ENCODE measurements at regions not wholly inside any gene's neighbourhood (a gene's known extent, or its start where the extent isn't known, plus 50 kb on each side); places are given as distances from the start of the nearest gene placed in this dataset.
A peak's percentile ranks its signal among the peaks of the same experiment; 100 is the strongest.

- H3K4me2 ChIP-seq (replicated peaks; ENCODE audit: extremely low read depth, low read length, poor library complexity, severe bottlenecking): no peak overlapping the region
Measured at GRCh38 chr5:165242646-165243045, 1737.2 kb downstream of the MAT2B start.

GRCh38 chr5:165244407-165244806 is 1739.0 kb downstream of the MAT2B start:
- no peaks in the 10 kb centered on the region for H3K4me1 Mint-ChIP-seq
- H3K4me1 ChIP-seq (ENCODE audit: control insufficient read depth in 1 of 2, insufficient read depth in 2 of 2, low read length in 2 of 2): no peaks in the 10 kb centered on the region
- DNase-seq: no peak

More at GRCh38 chr5:165242646-165243045, 1737.2 kb downstream of the MAT2B start:
- H3K27me3 ChIP-seq (ENCODE audit: control insufficient read depth in 2 of 2, insufficient read depth in 2 of 2, low read length in 2 of 2): no peaks in the 10 kb centered on the region
- H3K36me3 ChIP-seq (replicated peaks in 1 of 2; ENCODE audit: control insufficient read depth in 1 of 2, insufficient read depth in 2 of 2, low read length in 2 of 2): no peaks in the 10 kb centered on the region
- H3K4me3 ChIP-seq (replicated peaks in 1 of 3; ENCODE audit: low read depth in 2 of 3, low read length in 3 of 3): no peak overlapping the region
- H3K4me3 Mint-ChIP-seq: no peak overlapping the region
- DNase-seq: no peak
- peaks cover 0 to 3% of the 10 kb centered on the region in 2 donors for H3K9me3 ChIP-seq (replicated peaks in 1 of 2; ENCODE audit: control insufficient read depth in 1 of 2, insufficient read depth in 1 of 2, low read length in 2 of 2)
- no peaks in the 10 kb centered on the region for H3K4me1 ChIP-seq (ENCODE audit: control insufficient read depth in 1 of 2, insufficient read depth in 2 of 2, low read length in 2 of 2)
- H3K9ac ChIP-seq (ENCODE audit: insufficient read depth, low read length, poor library complexity, severe bottlenecking): no peak overlapping the region
- no peak overlapping the region for H2AFZ ChIP-seq (ENCODE audit: insufficient read depth, low read depth, low read length, poor library complexity, severe bottlenecking)
- no peak overlapping the region for H3K27ac ChIP-seq (ENCODE audit: low read depth in 1 of 2, low read length in 2 of 2)
- no peaks in the 10 kb centered on the region for H3K27me3 Mint-ChIP-seq (ENCODE audit: low read depth in 3 of 3)
- no peak overlapping the region for H3K27ac Mint-ChIP-seq
- no peaks in the 10 kb centered on the region for H3K36me3 Mint-ChIP-seq
- H4K20me1 ChIP-seq (ENCODE audit: insufficient read depth, low read length): no peaks in the 10 kb centered on the region
- no peak for TF ChIP-seq CTCF (IDR thresholded peaks at IDR 0.05)
- no peaks in the 10 kb centered on the region for H3K79me2 ChIP-seq (ENCODE audit: insufficient read depth, low read length)
- WGBS (ENCODE audit: insufficient coverage): no CpG with 5 or more reads among the region's 2 CpGs
- intact Hi-C loops (cut with micrococcal nuclease): no loop called here
- H3K9me3 Mint-ChIP-seq: peaks cover 0 to 8% (median 3%) of the 10 kb centered on the region in 7 donors
- no peaks in the 10 kb centered on the region for H3K4me1 Mint-ChIP-seq

More at GRCh38 chr5:165244407-165244806, 1739.0 kb downstream of the MAT2B start:
- Histone ChIP-seq H3K9ac (ENCODE audit: insufficient read depth, low read length, poor library complexity, severe bottlenecking) (no peak overlapping the region), H3K79me2 (ENCODE audit: insufficient read depth, low read length) (no peaks in the 10 kb centered on the region), H3K36me3 (replicated peaks in 1 of 2; ENCODE audit: control insufficient read depth in 1 of 2, insufficient read depth in 2 of 2, low read length in 2 of 2) (no peaks in the 10 kb centered on the region), H3K27ac (ENCODE audit: low read depth in 1 of 2, low read length in 2 of 2) (no peak overlapping the region), H2AFZ (ENCODE audit: insufficient read depth, low read depth, low read length, poor library complexity, severe bottlenecking) (no peak overlapping the region), H3K4me3 (replicated peaks in 1 of 3; ENCODE audit: low read depth in 2 of 3, low read length in 3 of 3) (no peak overlapping the region), H4K20me1 (ENCODE audit: insufficient read depth, low read length) (no peaks in the 10 kb centered on the region), H3K4me2 (replicated peaks; ENCODE audit: extremely low read depth, low read length, poor library complexity, severe bottlenecking) (no peak overlapping the region), H3K9me3 (replicated peaks in 1 of 2; ENCODE audit: control insufficient read depth in 1 of 2, insufficient read depth in 1 of 2, low read length in 2 of 2) (peaks cover 0 to 3% of the 10 kb centered on the region in 2 donors), H3K27me3 (ENCODE audit: control insufficient read depth in 2 of 2, insufficient read depth in 2 of 2, low read length in 2 of 2) (no peaks in the 10 kb centered on the region)
- Mint-ChIP-seq H3K4me3 (no peak overlapping the region), H3K27me3 (ENCODE audit: low read depth in 3 of 3) (no peaks in the 10 kb centered on the region), H3K9me3 (peaks cover 0 to 7% (median 0%) of the 10 kb centered on the region in 7 donors), H3K27ac (peak overlapping the region in 1 of 7 donors; percentile 75), H3K36me3 (no peaks in the 10 kb centered on the region)
- WGBS (ENCODE audit: insufficient coverage): 71% methylated on average over 1 of the region's 3 CpGs
- intact Hi-C loops (cut with micrococcal nuclease): no loop called here
- no peak for TF ChIP-seq CTCF (IDR thresholded peaks at IDR 0.05)

Measured in CD14-positive monocyte (primary cell).